ENCODE measurements at regions not wholly inside any gene's neighbourhood (a gene's known extent, or its start where the extent isn't known, plus 50 kb on each side); places are given as distances from the start of the nearest gene placed in this dataset.
"Not testable (repeated sequence)": the region's sequence is repeated elsewhere in the genome, so short reads cannot be mapped to it uniquely, and the experiment has no call there.

DNA sequence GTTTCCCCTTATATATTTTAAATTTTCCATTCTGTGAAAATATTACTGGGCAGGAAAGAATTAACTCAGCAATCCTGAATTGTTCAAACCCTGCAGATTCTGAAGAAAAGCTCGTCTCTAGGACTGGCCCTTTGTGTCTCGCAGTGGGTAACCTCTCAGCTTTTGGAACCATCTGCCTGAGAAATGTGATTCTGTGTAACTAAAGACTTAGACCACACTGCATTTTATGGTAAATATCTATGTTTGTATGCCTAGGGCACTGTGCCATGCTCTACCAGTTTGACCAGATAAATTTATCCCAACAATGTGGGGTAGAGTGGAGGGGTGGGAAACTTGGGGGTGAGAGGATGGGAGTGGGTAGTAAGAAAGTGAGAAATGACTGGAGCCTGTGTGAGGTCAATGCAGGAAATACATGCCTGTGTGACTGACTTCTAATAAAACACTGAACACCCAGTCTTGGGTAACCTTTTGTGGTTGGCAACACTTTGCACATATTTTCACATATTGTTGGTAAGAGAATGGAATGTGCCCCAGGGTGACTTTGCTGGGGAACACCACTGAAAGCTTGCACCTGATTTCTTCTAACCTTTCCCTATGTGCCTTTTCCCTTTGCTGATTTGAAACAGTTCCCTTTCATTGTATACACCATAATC, 1181.9 kb downstream of the OLFM4 start:
- H3K36me3 ChIP-seq (ENCODE audit: insufficient read depth, low read length): no peaks in the 10 kb centered on the region
- DNase-seq (ENCODE audit: low read depth, low spot score): peak; percentile 22
- H3K27ac ChIP-seq: no peak overlapping the region
- TF ChIP-seq EZH2 (IDR thresholded peaks at IDR 0.05) (no peak), FOXP2 (optimal IDR thresholded peaks at IDR 0.05; ENCODE audit: control extremely low read depth, extremely low read length, insufficient read depth) (no peak), POLR2AphosphoS5 (IDR thresholded peaks at IDR 0.05; ENCODE audit: borderline replicate concordance, low read depth, low read length) (no peak)
- no peaks in the 10 kb centered on the region for H3K9me3 ChIP-seq (ENCODE audit: low read depth, low read length)
- H3K9ac ChIP-seq (ENCODE audit: insufficient read length): no peak overlapping the region
- H3K4me3 ChIP-seq: no peak overlapping the region

DNA sequence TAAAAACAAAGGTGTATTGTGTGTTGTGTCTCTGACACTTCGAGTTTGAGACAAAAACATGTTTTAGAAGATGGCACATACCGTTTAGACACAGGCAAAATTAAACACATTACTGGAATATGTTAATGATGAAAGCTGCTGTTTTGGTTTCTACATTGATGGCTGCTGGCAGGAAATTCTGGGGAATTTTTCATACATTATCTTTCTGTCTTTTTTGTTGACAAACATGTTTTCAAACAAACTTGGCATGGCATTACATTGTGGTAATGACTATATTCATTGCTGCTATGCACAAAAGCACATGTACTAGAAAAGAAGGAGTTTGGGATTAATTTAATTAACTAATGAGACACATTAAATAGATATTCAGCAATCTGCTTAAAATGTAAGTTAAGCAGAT, 1187.6 kb downstream of the OLFM4 start:
- H3K27ac ChIP-seq: no peak overlapping the region
- no peak overlapping the region for H3K4me3 ChIP-seq
- no peak overlapping the region for H3K9ac ChIP-seq (ENCODE audit: insufficient read length)
- H3K9me3 ChIP-seq (ENCODE audit: low read depth, low read length): no peaks in the 10 kb centered on the region
- DNase-seq (ENCODE audit: low read depth, low spot score): no peak
- no peaks in the 10 kb centered on the region for H3K36me3 ChIP-seq (ENCODE audit: insufficient read depth, low read length)
- TF ChIP-seq POLR2AphosphoS5 (IDR thresholded peaks at IDR 0.05; ENCODE audit: borderline replicate concordance, low read depth, low read length): no peak
- TF ChIP-seq EZH2 (IDR thresholded peaks at IDR 0.05): no peak
- no peak for TF ChIP-seq FOXP2 (optimal IDR thresholded peaks at IDR 0.05; ENCODE audit: control extremely low read depth, extremely low read length, insufficient read depth)

DNA sequence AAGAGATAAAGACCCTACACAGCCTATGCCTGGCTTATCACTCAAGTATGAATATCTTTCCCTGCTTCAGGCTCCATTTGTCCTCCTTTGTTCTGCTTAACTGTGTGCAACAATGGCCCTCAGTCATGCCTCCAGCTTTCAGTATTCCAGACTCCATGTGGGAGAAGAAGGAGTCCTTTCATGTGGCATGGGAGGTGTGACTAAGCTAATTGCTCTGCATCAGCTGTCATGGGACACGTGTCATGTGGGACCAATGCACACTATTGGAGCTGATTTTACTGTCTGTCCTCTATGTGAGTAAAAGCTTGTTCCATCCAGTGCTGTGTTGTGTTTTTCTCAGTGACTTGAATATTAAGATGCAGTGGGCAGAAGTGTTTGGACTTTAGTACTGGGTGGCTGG, 1198.3 kb downstream of the OLFM4 start:
- DNase-seq (ENCODE audit: low read depth, low spot score): no peak
- no peak overlapping the region for H3K27ac ChIP-seq
- no peak overlapping the region for H3K4me3 ChIP-seq
- no peak overlapping the region for H3K9ac ChIP-seq (ENCODE audit: insufficient read length)
- no peaks in the 10 kb centered on the region for H3K36me3 ChIP-seq (ENCODE audit: insufficient read depth, low read length)
- no peak for TF ChIP-seq EZH2 (IDR thresholded peaks at IDR 0.05)
- no peak for TF ChIP-seq FOXP2 (optimal IDR thresholded peaks at IDR 0.05; ENCODE audit: control extremely low read depth, extremely low read length, insufficient read depth)
- no peak for TF ChIP-seq POLR2AphosphoS5 (IDR thresholded peaks at IDR 0.05; ENCODE audit: borderline replicate concordance, low read depth, low read length)
- no peaks in the 10 kb centered on the region for H3K9me3 ChIP-seq (ENCODE audit: low read depth, low read length)

DNA sequence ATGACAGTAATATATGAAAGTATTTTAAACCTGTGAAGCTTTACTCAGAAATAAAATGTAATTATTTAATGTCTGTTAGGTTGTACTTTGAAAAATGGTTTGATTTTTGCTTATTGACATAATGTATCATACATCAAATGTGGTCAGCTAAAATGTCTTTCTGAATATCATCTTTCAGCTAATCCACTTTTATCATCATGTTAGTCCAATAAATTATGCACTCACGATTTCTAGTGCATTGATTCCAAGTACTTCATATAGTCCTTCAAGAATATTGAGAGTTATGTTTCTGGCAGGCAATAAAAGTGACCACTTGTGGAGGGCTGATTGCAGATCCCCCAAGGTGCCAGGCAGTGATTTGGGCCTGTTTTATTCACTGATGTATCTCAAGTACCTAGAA, 1204.1 kb downstream of the OLFM4 start:
- H3K4me3 ChIP-seq: no peak overlapping the region
- DNase-seq (ENCODE audit: low read depth, low spot score): no peak
- H3K9me3 ChIP-seq (ENCODE audit: low read depth, low read length): no peaks in the 10 kb centered on the region

DNA sequence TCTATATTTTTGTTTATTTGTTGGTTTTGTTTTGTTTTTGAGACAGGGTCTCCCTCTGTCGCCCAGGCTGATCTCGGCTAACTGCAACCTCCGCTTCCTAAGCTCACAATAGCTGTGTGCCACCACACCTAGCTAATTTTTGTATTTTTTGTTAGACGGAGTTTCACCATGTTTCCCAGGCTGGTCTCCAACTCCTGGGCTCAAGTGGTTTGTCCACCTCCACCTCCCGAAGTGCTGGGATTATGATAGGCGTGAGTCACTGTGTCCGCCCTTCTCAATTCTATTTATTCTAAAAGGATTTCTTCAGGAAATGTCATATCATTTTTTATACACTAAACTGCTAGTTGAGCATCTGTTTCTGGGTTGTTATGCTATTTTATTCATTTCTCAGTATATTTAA, 1206.0 kb downstream of the OLFM4 start:
- no peak overlapping the region for H3K9ac ChIP-seq (ENCODE audit: insufficient read length)
- H3K9me3 ChIP-seq (ENCODE audit: low read depth, low read length): no peaks in the 10 kb centered on the region
- no peak for DNase-seq (ENCODE audit: low read depth, low spot score)
- TF ChIP-seq POLR2AphosphoS5 (IDR thresholded peaks at IDR 0.05; ENCODE audit: borderline replicate concordance, low read depth, low read length) (no peak), EZH2 (IDR thresholded peaks at IDR 0.05) (no peak), FOXP2 (optimal IDR thresholded peaks at IDR 0.05; ENCODE audit: control extremely low read depth, extremely low read length, insufficient read depth) (no peak)
- H3K27ac ChIP-seq: no peak overlapping the region
- H3K36me3 ChIP-seq (ENCODE audit: insufficient read depth, low read length): no peaks in the 10 kb centered on the region
- H3K4me3 ChIP-seq: no peak overlapping the region

More for the DNA sequence above, 1204.1 kb downstream of the OLFM4 start:
- TF ChIP-seq EZH2 (IDR thresholded peaks at IDR 0.05) (no peak), POLR2AphosphoS5 (IDR thresholded peaks at IDR 0.05; ENCODE audit: borderline replicate concordance, low read depth, low read length) (no peak), FOXP2 (optimal IDR thresholded peaks at IDR 0.05; ENCODE audit: control extremely low read depth, extremely low read length, insufficient read depth) (no peak)
- Histone ChIP-seq H3K36me3 (ENCODE audit: insufficient read depth, low read length) (no peaks in the 10 kb centered on the region), H3K27ac (no peak overlapping the region), H3K9ac (ENCODE audit: insufficient read length) (no peak overlapping the region)

DNA sequence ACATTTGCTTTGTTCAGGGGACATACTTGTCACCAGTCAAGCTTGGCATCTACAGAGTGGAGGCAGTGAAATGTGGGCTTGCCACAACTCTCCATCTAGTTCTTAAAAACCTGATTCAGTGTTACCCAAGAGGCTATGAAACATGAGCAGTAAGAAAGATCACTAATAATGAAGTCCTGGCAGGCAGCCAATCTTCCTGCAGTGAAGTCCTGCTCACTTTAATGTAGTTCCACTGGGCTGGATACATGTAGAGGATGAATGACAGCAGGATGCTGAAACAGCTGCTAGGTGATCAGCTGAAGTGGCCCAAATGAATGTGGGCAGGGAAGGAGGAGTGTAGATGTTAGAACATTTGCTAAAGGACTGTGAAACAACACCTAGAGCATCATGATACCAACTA, 1213.1 kb downstream of the OLFM4 start:
- TF ChIP-seq FOXP2 (optimal IDR thresholded peaks at IDR 0.05; ENCODE audit: control extremely low read depth, extremely low read length, insufficient read depth): no peak
- TF ChIP-seq POLR2AphosphoS5 (IDR thresholded peaks at IDR 0.05; ENCODE audit: borderline replicate concordance, low read depth, low read length): no peak
- no peak for TF ChIP-seq EZH2 (IDR thresholded peaks at IDR 0.05)
- Histone ChIP-seq H3K9me3 (ENCODE audit: low read depth, low read length) (no peaks in the 10 kb centered on the region), H3K4me3 (no peak overlapping the region), H3K27ac (no peak overlapping the region), H3K36me3 (ENCODE audit: insufficient read depth, low read length) (no peaks in the 10 kb centered on the region), H3K9ac (ENCODE audit: insufficient read length) (no peak overlapping the region)
- DNase-seq (ENCODE audit: low read depth, low spot score): peak; percentile 28

DNA sequence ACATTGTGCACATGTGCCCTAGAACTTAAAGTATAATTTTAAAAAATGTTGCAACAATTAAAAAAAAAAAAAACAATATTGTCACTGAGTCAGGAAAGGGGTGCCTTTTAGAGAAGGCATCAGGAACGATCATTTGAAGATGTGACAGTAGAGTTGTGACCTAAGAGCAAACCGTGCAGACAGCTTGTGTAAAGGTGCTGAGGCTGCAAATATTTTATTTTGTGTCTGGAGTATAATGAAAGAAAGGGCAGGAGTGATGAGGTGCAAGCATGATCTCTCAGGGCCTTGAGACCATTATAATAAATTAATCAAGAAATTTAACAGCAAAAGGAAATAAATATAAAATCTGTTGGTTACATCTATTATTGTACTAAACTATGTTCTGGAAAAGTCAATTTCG, 1219.7 kb downstream of the OLFM4 start:
- TF ChIP-seq POLR2AphosphoS5 (IDR thresholded peaks at IDR 0.05; ENCODE audit: borderline replicate concordance, low read depth, low read length) (no peak), FOXP2 (optimal IDR thresholded peaks at IDR 0.05; ENCODE audit: control extremely low read depth, extremely low read length, insufficient read depth) (no peak), EZH2 (IDR thresholded peaks at IDR 0.05) (no peak)
- DNase-seq (ENCODE audit: low read depth, low spot score): no peak
- H3K36me3 ChIP-seq (ENCODE audit: insufficient read depth, low read length): no peaks in the 10 kb centered on the region

DNA sequence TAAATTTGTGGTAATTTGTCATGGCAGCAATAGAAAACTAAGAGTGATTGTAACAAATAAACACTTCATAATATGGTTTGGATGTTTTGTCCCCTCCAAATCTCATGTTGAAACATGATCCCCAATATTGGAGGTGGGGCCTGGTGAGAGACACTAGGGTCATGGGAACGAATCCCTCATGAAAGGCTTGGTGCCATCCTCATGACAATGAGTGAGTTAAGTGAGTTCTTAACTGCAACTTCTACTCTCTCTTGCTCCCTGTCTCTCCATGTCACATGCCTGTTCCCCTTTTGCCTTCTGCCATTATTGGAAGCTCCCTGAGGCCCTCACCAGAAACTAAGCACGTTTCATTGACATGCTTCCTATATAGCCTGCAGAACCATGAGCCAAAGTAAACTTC, 1233.2 kb downstream of the OLFM4 start:
- no peaks in the 10 kb centered on the region for H3K9me3 ChIP-seq (ENCODE audit: low read depth, low read length)
- no peak overlapping the region for H3K4me3 ChIP-seq
- H3K36me3 ChIP-seq (ENCODE audit: insufficient read depth, low read length): no peaks in the 10 kb centered on the region
- no peak for DNase-seq (ENCODE audit: low read depth, low spot score)
- H3K27ac ChIP-seq: no peak overlapping the region
- H3K9ac ChIP-seq (ENCODE audit: insufficient read length): no peak overlapping the region
- no peak for TF ChIP-seq POLR2AphosphoS5 (IDR thresholded peaks at IDR 0.05; ENCODE audit: borderline replicate concordance, low read depth, low read length)
- no peak for TF ChIP-seq EZH2 (IDR thresholded peaks at IDR 0.05)
- TF ChIP-seq FOXP2 (optimal IDR thresholded peaks at IDR 0.05; ENCODE audit: control extremely low read depth, extremely low read length, insufficient read depth): no peak

More for the DNA sequence above, 1219.7 kb downstream of the OLFM4 start:
- Histone ChIP-seq H3K4me3 (no peak overlapping the region), H3K27ac (no peak overlapping the region), H3K9me3 (ENCODE audit: low read depth, low read length) (no peaks in the 10 kb centered on the region), H3K9ac (ENCODE audit: insufficient read length) (no peak overlapping the region)

DNA sequence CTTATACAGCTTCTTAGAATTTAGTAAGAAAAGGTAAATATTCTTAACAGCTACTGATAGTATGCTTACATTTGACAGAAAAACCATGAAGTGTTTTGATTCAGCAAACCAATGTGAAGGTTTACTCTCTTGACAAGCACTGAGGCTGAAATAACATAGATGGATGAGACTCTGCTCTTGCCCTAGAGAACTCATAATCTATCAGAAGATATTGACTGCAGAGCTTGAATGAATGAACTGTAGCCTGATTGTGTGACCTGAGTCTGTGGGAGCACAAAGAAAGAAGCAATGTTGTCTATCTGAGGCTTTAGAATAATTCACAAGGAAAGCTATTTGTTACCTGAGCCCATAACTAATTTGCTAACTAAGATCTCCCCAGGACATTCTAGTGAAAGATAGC, 1235.3 kb downstream of the OLFM4 start:
- H3K9ac ChIP-seq (ENCODE audit: insufficient read length): no peak overlapping the region
- no peak overlapping the region for H3K27ac ChIP-seq
- no peak for DNase-seq (ENCODE audit: low read depth, low spot score)
- no peaks in the 10 kb centered on the region for H3K9me3 ChIP-seq (ENCODE audit: low read depth, low read length)
- TF ChIP-seq FOXP2 (optimal IDR thresholded peaks at IDR 0.05; ENCODE audit: control extremely low read depth, extremely low read length, insufficient read depth): no peak
- no peak for TF ChIP-seq POLR2AphosphoS5 (IDR thresholded peaks at IDR 0.05; ENCODE audit: borderline replicate concordance, low read depth, low read length)
- no peak for TF ChIP-seq EZH2 (IDR thresholded peaks at IDR 0.05)
- H3K4me3 ChIP-seq: no peak overlapping the region
- H3K36me3 ChIP-seq (ENCODE audit: insufficient read depth, low read length): no peaks in the 10 kb centered on the region

DNA sequence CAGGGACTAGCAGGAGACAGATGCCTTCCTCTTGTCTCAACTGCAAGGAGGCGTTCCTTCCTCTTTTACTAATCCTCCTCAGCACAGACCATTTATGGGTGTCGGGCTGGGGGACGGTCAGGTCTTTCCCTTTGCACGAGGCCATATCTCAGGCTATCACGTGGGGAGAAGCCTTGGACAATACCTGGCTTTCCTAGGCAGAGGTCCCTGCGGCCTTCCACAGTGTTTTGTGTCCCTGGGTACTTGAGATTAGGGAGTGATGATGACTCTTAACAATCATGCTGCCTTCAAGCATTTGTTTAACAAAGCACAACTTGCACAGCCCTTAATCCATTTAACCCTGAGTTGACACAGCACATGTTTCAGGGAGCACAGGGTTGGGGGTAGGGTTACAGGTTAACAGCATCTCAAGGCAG, 1238.6 kb downstream of the OLFM4 start:
- H3K9ac ChIP-seq (ENCODE audit: insufficient read length); H3K36me3 ChIP-seq (ENCODE audit: insufficient read depth, low read length); H3K4me3 ChIP-seq; H3K27ac ChIP-seq; H3K9me3 ChIP-seq (ENCODE audit: low read depth, low read length); DNase-seq (ENCODE audit: low read depth, low spot score): not testable (repeated sequence)

DNA sequence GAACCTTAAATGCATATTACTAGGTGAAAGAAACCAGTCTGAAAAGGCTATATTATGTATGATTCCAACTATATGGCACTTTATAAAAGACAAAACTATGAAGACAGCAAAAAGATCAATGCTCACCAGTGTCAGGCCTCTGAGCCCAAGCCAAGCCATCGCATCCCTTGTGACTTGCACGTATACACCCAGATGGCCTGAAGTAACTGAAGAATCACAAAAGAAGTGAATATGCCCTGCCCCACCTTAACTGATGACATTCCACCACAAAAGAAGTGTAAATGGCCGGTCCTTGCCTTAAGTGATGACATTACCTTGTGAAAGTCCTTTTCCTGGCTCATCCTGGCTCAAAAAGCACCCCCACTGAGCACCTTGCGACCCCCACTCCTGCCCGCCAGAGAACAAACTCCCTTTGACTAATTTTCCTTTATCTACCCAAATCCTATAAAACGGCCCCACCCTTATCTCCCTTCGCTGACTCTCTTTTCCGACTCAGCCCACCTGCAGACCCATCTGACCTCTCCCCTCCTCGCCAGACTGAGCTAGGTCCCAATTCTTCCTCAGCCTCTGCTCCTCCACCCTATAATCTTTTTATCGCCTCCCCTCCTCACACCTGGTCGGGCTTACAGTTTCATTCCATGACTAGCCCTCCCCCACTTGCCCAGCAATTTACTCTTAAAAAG, 1239.5 kb downstream of the OLFM4 start:
- H3K9me3 ChIP-seq (ENCODE audit: low read depth, low read length); H3K4me3 ChIP-seq; DNase-seq (ENCODE audit: low read depth, low spot score); H3K27ac ChIP-seq; H3K36me3 ChIP-seq (ENCODE audit: insufficient read depth, low read length); H3K9ac ChIP-seq (ENCODE audit: insufficient read length): not testable (repeated sequence)
